DND-41 (cell line): ENCODE measurements at regions not wholly inside any gene's neighbourhood (a gene's known extent, or its start where the extent isn't known, plus 50 kb on each side); places are given as distances from the start of the nearest gene placed in this dataset.

Experiments used
- CTCF ChIP-seq: IDR thresholded peaks from 2 replicates; pipeline ENCODE4 v1.5.1; 2012; ENCODE audit warnings: borderline replicate concordance, low read length, moderate library complexity, mild to moderate bottlenecking; ENCODE audit not compliant: poor library complexity, severe bottlenecking; ENCODE audit errors: extremely low read depth
- EZH2 ChIP-seq: IDR thresholded peaks from 3 replicates; pipeline ENCODE4 v1.6.1; 2012; ENCODE audit warnings: borderline replicate concordance, low read depth, mild to moderate bottlenecking, moderate library complexity, low read length, inconsistent platforms; ENCODE audit not compliant: severe bottlenecking

GRCh38 chr7:19989906-19990305, 216.5 kb upstream of the TMEM196 start:
- no peak for TF ChIP-seq CTCF
- TF ChIP-seq EZH2: no peak
